Mesendoderm (in vitro differentiated cells): ENCODE measurements at regions not wholly inside any gene's neighbourhood (a gene's known extent, or its start where the extent isn't known, plus 50 kb on each side); places are given as distances from the start of the nearest gene placed in this dataset.

Experiments used
- DNase-seq: peaks from one replicate; pipeline ENCODE4 v3.0.0; 2013
- H2AK5ac ChIP-seq: 2 replicates; pipeline ENCODE4 v1.6.1; 2013; ENCODE audit warnings: low read length, inconsistent platforms
- H2BK120ac ChIP-seq: 2 replicates; pipeline ENCODE4 v1.6.1; 2013; ENCODE audit warnings: low read depth, mild to moderate bottlenecking, low read length, moderate library complexity, mixed read lengths
- H2BK15ac ChIP-seq: replicated peaks from 2 replicates; pipeline ENCODE4 v1.6.1; 2013; ENCODE audit warnings: low read depth, mild to moderate bottlenecking, moderate library complexity
- H2BK5ac ChIP-seq: 2 replicates; pipeline ENCODE4 v1.6.1; 2013; ENCODE audit warnings: low read length, inconsistent platforms
- H3K18ac ChIP-seq: 2 replicates; pipeline ENCODE4 v1.6.1; 2013; ENCODE audit warnings: mild to moderate bottlenecking, low read length, mixed read lengths
- H3K23ac ChIP-seq: one replicate; pipeline ENCODE4 v1.6.1; 2013; ENCODE audit warnings: low read length
- H3K27ac ChIP-seq: 2 replicates; pipeline ENCODE4 v1.5.1; 2013; ENCODE audit warnings: low read depth, mild to moderate bottlenecking, inconsistent platforms, low read length, moderate library complexity
- H3K27me3 ChIP-seq: 2 replicates; pipeline ENCODE4 v1.6.1; 2013; ENCODE audit warnings: low read length, control low read depth, mild to moderate bottlenecking, inconsistent platforms; ENCODE audit not compliant: insufficient read depth, poor library complexity
- H3K36me3 ChIP-seq: 2 replicates; pipeline ENCODE4 v1.6.1; 2013; ENCODE audit warnings: low read length, inconsistent platforms; ENCODE audit not compliant: control insufficient read depth, insufficient read depth
- H3K4ac ChIP-seq: one replicate; pipeline ENCODE4 v1.6.1; 2013; ENCODE audit warnings: low read depth, mild to moderate bottlenecking, low read length, moderate library complexity
- H3K4me1 ChIP-seq: 2 replicates; pipeline ENCODE4 v1.6.1; 2013; ENCODE audit warnings: low read depth, low read length, inconsistent platforms; ENCODE audit not compliant: control insufficient read depth
- H3K4me2 ChIP-seq: 2 replicates; pipeline ENCODE4 v1.6.1; 2013; ENCODE audit warnings: low read length
- H3K4me3 ChIP-seq: 2 replicates; pipeline ENCODE4 v1.5.1; 2013; ENCODE audit warnings: mild to moderate bottlenecking, low read length
- H3K56ac ChIP-seq: one replicate; pipeline ENCODE4 v1.6.1; 2013; ENCODE audit warnings: low read length
- H3K79me1 ChIP-seq: 2 replicates; pipeline ENCODE4 v1.6.1; 2013; ENCODE audit warnings: low read length, inconsistent platforms
- H3K79me2 ChIP-seq: 2 replicates; pipeline ENCODE4 v1.6.1; 2013; ENCODE audit warnings: mild to moderate bottlenecking, low read length; ENCODE audit not compliant: control insufficient read depth, insufficient read depth
- H3K9ac ChIP-seq: 2 replicates; pipeline ENCODE4 v1.6.1; 2013; ENCODE audit warnings: low read length, inconsistent platforms
- H4K5ac ChIP-seq: one replicate; pipeline ENCODE4 v1.6.1; 2013; ENCODE audit warnings: low read length
- H4K8ac ChIP-seq: one replicate; pipeline ENCODE4 v1.6.1; 2013; ENCODE audit warnings: low read depth, mild to moderate bottlenecking, control low read depth, low read length, moderate library complexity
- WGBS: extraction: QIAGEN DNeasy Blood & Tissue Kit; methylation state at CpG from one replicate; pipeline ENCODE4 v1.1.7; 2013; ENCODE audit warnings: low lambda C conversion rate, missing lambda C conversion rate; ENCODE audit not compliant: insufficient coverage; ENCODE audit errors: extremely low coverage; 5-methylcytosine and 5-hydroxymethylcytosine counted together

GRCh38 chr14:56482310-56482911, 97.2 kb upstream of the TMEM260 start:
- H3K79me2 ChIP-seq = no peaks in the 10 kb centered on the region
- H3K27ac ChIP-seq = no peak overlapping the region
- no peak overlapping the region for H2BK5ac ChIP-seq
- H3K56ac ChIP-seq = no peak overlapping the region
- no peak overlapping the region for H2BK15ac ChIP-seq
- H3K79me1 ChIP-seq = no peaks in the 10 kb centered on the region
- no CpG with 5 or more reads among the region's 5 CpGs for WGBS
- no peak overlapping the region for H3K4me3 ChIP-seq
- no peak overlapping the region for H4K8ac ChIP-seq
- peak; percentile 73 for DNase-seq
- no peak overlapping the region for H3K9ac ChIP-seq
- H3K27me3 ChIP-seq = no peaks in the 10 kb centered on the region
- no peaks in the 10 kb centered on the region for H3K4me1 ChIP-seq
- no peak overlapping the region for H3K23ac ChIP-seq
- no peak overlapping the region for H3K18ac ChIP-seq
- no peak overlapping the region for H4K5ac ChIP-seq
- no peak overlapping the region for H2BK120ac ChIP-seq
- no peak overlapping the region for H3K4ac ChIP-seq
- H2AK5ac ChIP-seq = no peak overlapping the region
- H3K4me2 ChIP-seq = no peak overlapping the region
- H3K36me3 ChIP-seq = no peaks in the 10 kb centered on the region

GRCh38 chr14:56487090-56487667, 92.4 kb upstream of the TMEM260 start:
- DNase-seq = peak; percentile 23
- no peak overlapping the region for H3K18ac ChIP-seq

GRCh38 chr14:56487761-56488160, 91.8 kb upstream of the TMEM260 start:
- Histone ChIP-seq H3K36me3 (no peaks in the 10 kb centered on the region), H3K23ac (no peak overlapping the region), H3K4me3 (no peak overlapping the region), H3K56ac (no peak overlapping the region), H2BK5ac (no peak overlapping the region), H4K8ac (no peak overlapping the region), H3K18ac (no peak overlapping the region), H3K4me2 (no peak overlapping the region), H3K4ac (no peak overlapping the region), H2BK120ac (no peak overlapping the region), H3K79me2 (no peaks in the 10 kb centered on the region), H4K5ac (no peak overlapping the region), H3K79me1 (no peaks in the 10 kb centered on the region), H2BK15ac (no peak overlapping the region), H3K4me1 (no peaks in the 10 kb centered on the region), H3K27me3 (no peaks in the 10 kb centered on the region), H3K9ac (no peak overlapping the region), H3K27ac (no peak overlapping the region), H2AK5ac (no peak overlapping the region)
- WGBS = no CpG with 5 or more reads among the region's 1 CpG
- DNase-seq = no peak

More at GRCh38 chr14:56487090-56487667, 92.4 kb upstream of the TMEM260 start:
- Histone ChIP-seq H2BK15ac (no peak overlapping the region), H4K8ac (no peak overlapping the region), H3K56ac (no peak overlapping the region), H3K23ac (no peak overlapping the region), H3K9ac (no peak overlapping the region), H3K79me2 (no peaks in the 10 kb centered on the region), H4K5ac (no peak overlapping the region), H3K79me1 (no peaks in the 10 kb centered on the region), H3K27ac (no peak overlapping the region), H3K27me3 (no peaks in the 10 kb centered on the region), H3K4me3 (no peak overlapping the region), H2BK5ac (no peak overlapping the region), H3K36me3 (no peaks in the 10 kb centered on the region), H2AK5ac (no peak overlapping the region), H3K4ac (no peak overlapping the region), H2BK120ac (no peak overlapping the region), H3K4me1 (no peaks in the 10 kb centered on the region), H3K4me2 (no peak overlapping the region)
- WGBS = no CpG with 5 or more reads among the region's 4 CpGs

- Histone ChIP-seq H3K27me3 (no peaks in the 10 kb centered on the region), H3K27ac (no peak overlapping the region), H3K4me2 (no peak overlapping the region), H3K79me1 (no peaks in the 10 kb centered on the region), H3K4me3 (no peak overlapping the region), H2AK5ac (no peak overlapping the region), H3K56ac (no peak overlapping the region), H4K5ac (no peak overlapping the region), H3K9ac (no peak overlapping the region), H2BK15ac (no peak overlapping the region), H3K36me3 (no peaks in the 10 kb centered on the region), H4K8ac (no peak overlapping the region), H3K79me2 (no peaks in the 10 kb centered on the region), H3K4me1 (no peaks in the 10 kb centered on the region), H3K23ac (no peak overlapping the region), H3K18ac (no peak overlapping the region), H3K4ac (no peak overlapping the region), H2BK5ac (no peak overlapping the region), H2BK120ac (no peak overlapping the region)
- no peak for DNase-seq
- WGBS = no CpG with 5 or more reads among the region's 1 CpG
Observed at GRCh38 chr14:56488306-56488705, 91.3 kb upstream of the TMEM260 start.

GRCh38 chr14:56490379-56490778, 89.2 kb upstream of the TMEM260 start:
- H2BK120ac ChIP-seq = no peak overlapping the region
- H4K8ac ChIP-seq = no peak overlapping the region
- no peaks in the 10 kb centered on the region for H3K79me1 ChIP-seq
- H2AK5ac ChIP-seq = no peak overlapping the region
- no peak overlapping the region for H2BK15ac ChIP-seq
- no peak overlapping the region for H3K27ac ChIP-seq
- H3K4me2 ChIP-seq = no peak overlapping the region
- H2BK5ac ChIP-seq = no peak overlapping the region
- no peak overlapping the region for H3K9ac ChIP-seq
- H3K4ac ChIP-seq = no peak overlapping the region
- no peaks in the 10 kb centered on the region for H3K27me3 ChIP-seq
- H3K18ac ChIP-seq = no peak overlapping the region
- DNase-seq = peak; percentile 35
- no peak overlapping the region for H3K4me3 ChIP-seq
- no peaks in the 10 kb centered on the region for H3K79me2 ChIP-seq
- H3K56ac ChIP-seq = no peak overlapping the region
- no peak overlapping the region for H3K23ac ChIP-seq
- H3K36me3 ChIP-seq = no peaks in the 10 kb centered on the region
- no peak overlapping the region for H4K5ac ChIP-seq
- H3K4me1 ChIP-seq = no peaks in the 10 kb centered on the region
- WGBS = no CpG with 5 or more reads among the region's 3 CpGs
